IMR-90 (cell line): ENCODE measurements at regions not wholly inside any gene's neighbourhood (a gene's known extent, or its start where the extent isn't known, plus 50 kb on each side); places are given as distances from the start of the nearest gene placed in this dataset.

Experiments
- ATAC-seq: fragments of 200-7000 bp; cut with Tn5 transposase; 2 replicates; pipeline ENCODE4 v1.9.1; 2020; ENCODE audit warnings: low read depth, mild to moderate bottlenecking, moderate library complexity
- BruUV-seq: library from RNA; stranded (reverse); fragments of 400-500 nt; replicated peaks from 2 replicates; lab custom pipeline; 2021; lab: Mats Ljungman, UMichigan
- CTCF ChIA-PET: fragments of 300-600 bp; formaldehyde crosslinking; extraction: SDS; loops from one replicate; lab custom pipeline; 2021; ENCODE audit warnings: antibody characterized with exemption; lab: Yijun Ruan, JAX
- POLR2A ChIA-PET: fragments of 300-600 bp; sonication (Branson Sonifier 250); formaldehyde crosslinking; loops from one replicate; lab custom pipeline; 2022; ENCODE audit warnings: antibody characterized with exemption; ENCODE audit not compliant: unreplicated experiment; lab: Charles Lee
- DNase-seq: peaks from one replicate; pipeline ENCODE4 v3.0.0; 2013
- H2AFZ ChIP-seq: replicated peaks from 2 replicates; pipeline ENCODE3; 2013; ENCODE audit warnings: low read length, mild to moderate bottlenecking; ENCODE audit not compliant: poor library complexity
- H2AK5ac ChIP-seq: 2 replicates; pipeline ENCODE4 v1.6.1; 2013; ENCODE audit warnings: low read depth, low read length, inconsistent platforms
- H2AK9ac ChIP-seq: replicated peaks from 2 replicates; pipeline ENCODE3; 2013; ENCODE audit warnings: mild to moderate bottlenecking, low read depth, low read length, moderate library complexity; ENCODE audit not compliant: poor library complexity
- H2BK120ac ChIP-seq: 2 replicates; pipeline ENCODE4 v1.6.1; 2013; ENCODE audit warnings: low read depth, low read length, inconsistent platforms
- H2BK15ac ChIP-seq: 3 replicates; pipeline ENCODE4 v1.6.1; 2013; ENCODE audit warnings: low read depth, low read length, inconsistent platforms
- H2BK20ac ChIP-seq: 2 replicates; pipeline ENCODE4 v1.6.1; 2013; ENCODE audit warnings: low read depth, mild to moderate bottlenecking, inconsistent platforms, low read length, moderate library complexity
- H2BK5ac ChIP-seq: 2 replicates; pipeline ENCODE4 v1.6.1; 2013; ENCODE audit warnings: mild to moderate bottlenecking, low read depth, low read length, inconsistent platforms; ENCODE audit not compliant: poor library complexity, severe bottlenecking
- H3K14ac ChIP-seq: replicated peaks from 2 replicates; pipeline ENCODE4 v1.6.1; 2013; ENCODE audit warnings: low read depth, low read length, inconsistent platforms
- H3K18ac ChIP-seq: 2 replicates; pipeline ENCODE4 v1.6.1; 2013; ENCODE audit warnings: low read depth, low read length, control low read depth
- H3K23ac ChIP-seq: 2 replicates; pipeline ENCODE4 v1.6.1; 2013; ENCODE audit warnings: low read depth, low read length, inconsistent platforms
- H3K27ac ChIP-seq: 2 replicates; pipeline ENCODE4 v1.5.1; 2013; ENCODE audit warnings: mild to moderate bottlenecking, control low read depth, low read length; ENCODE audit not compliant: insufficient read depth
- H3K27me3 ChIP-seq: 2 replicates; pipeline ENCODE4 v1.6.1; 2013; ENCODE audit warnings: low read length; ENCODE audit not compliant: control insufficient read depth, insufficient read depth
- H3K36me3 ChIP-seq: 2 replicates; pipeline ENCODE4 v1.6.1; 2013; ENCODE audit warnings: low read length, mixed read lengths; ENCODE audit not compliant: control insufficient read depth, insufficient read depth
- H3K4ac ChIP-seq: 2 replicates; pipeline ENCODE4 v1.6.1; 2013; ENCODE audit warnings: low read depth, low read length, inconsistent platforms
- H3K4me1 ChIP-seq: 2 replicates; pipeline ENCODE4 v1.6.1; 2013; ENCODE audit warnings: low read length, mixed read lengths; ENCODE audit not compliant: control insufficient read depth, insufficient read depth
- H3K4me2 ChIP-seq: 2 replicates; pipeline ENCODE4 v1.6.1; 2013; ENCODE audit warnings: low read depth, mild to moderate bottlenecking, control low read depth, low read length, moderate library complexity
- H3K4me3 ChIP-seq: 2 replicates; pipeline ENCODE4 v1.5.1; 2013; ENCODE audit warnings: low read depth, mild to moderate bottlenecking, control low read depth, low read length, moderate library complexity; ENCODE audit not compliant: insufficient read depth
- H3K56ac ChIP-seq: 2 replicates; pipeline ENCODE4 v1.6.1; 2013; ENCODE audit warnings: low read length, inconsistent platforms; ENCODE audit not compliant: insufficient read depth; ENCODE audit errors: extremely low read depth
- H3K79me1 ChIP-seq, 2 experiments: 2 replicates each; pipeline ENCODE4 v1.6.1; 2013; ENCODE audit warnings: low read length in 2 of 2, inconsistent platforms in 1 of 2, low read depth in 1 of 2
- H3K9ac ChIP-seq: 2 replicates; pipeline ENCODE4 v1.6.1; 2013; ENCODE audit warnings: low read depth, low read length, control low read depth
- H3K9me1 ChIP-seq: 2 replicates; pipeline ENCODE4 v1.6.1; 2013; ENCODE audit warnings: low read length, inconsistent platforms; ENCODE audit not compliant: insufficient read depth
- H3K9me3 ChIP-seq: 2 replicates; pipeline ENCODE4 v1.6.1; 2013; ENCODE audit warnings: low read length; ENCODE audit not compliant: control insufficient read depth, insufficient read depth
- H4K20me1 ChIP-seq: 2 replicates; pipeline ENCODE4 v1.6.1; 2013; ENCODE audit warnings: low read length, inconsistent platforms; ENCODE audit not compliant: insufficient read depth
- H4K5ac ChIP-seq: 2 replicates; pipeline ENCODE4 v1.6.1; 2013; ENCODE audit warnings: mild to moderate bottlenecking, low read depth, low read length, control low read depth
- H4K8ac ChIP-seq, 2 experiments: 2 replicates each; pipeline ENCODE4 v1.6.1; 2013; ENCODE audit warnings: low read depth in 2 of 2, low read length in 2 of 2, control low read depth in 1 of 2, inconsistent platforms in 1 of 2
- H4K91ac ChIP-seq: 2 replicates; pipeline ENCODE4 v1.6.1; 2013; ENCODE audit warnings: low read depth, low read length, inconsistent platforms; ENCODE audit not compliant: insufficient read depth
- BHLHE40 ChIP-seq: fragments of 150-350 bp; IDR thresholded peaks from 2 replicates; pipeline ENCODE4 v1.6.1; 2016; ENCODE audit warnings: mild to moderate bottlenecking, low read depth, low read length
- CEBPB ChIP-seq: IDR thresholded peaks from 2 replicates; pipeline ENCODE4 v1.6.1; 2012; ENCODE audit warnings: low read depth, low read length, improper control_type of control experiment
- CHD1 ChIP-seq: IDR thresholded peaks from 2 replicates; pipeline ENCODE4 v1.6.1; 2012; ENCODE audit warnings: low read depth, low read length, improper control_type of control experiment
- FOS ChIP-seq: fragments of 150-350 bp; IDR thresholded peaks from 2 replicates; pipeline ENCODE4 v1.6.1; 2016; ENCODE audit warnings: low read depth, low read length
- MAFK ChIP-seq: IDR thresholded peaks from 2 replicates; pipeline ENCODE4 v1.6.1; 2012; ENCODE audit warnings: low read depth, low read length, improper control_type of control experiment
- MAZ ChIP-seq: IDR thresholded peaks from 2 replicates; pipeline ENCODE4 v1.6.1; 2012; ENCODE audit warnings: low read depth, mild to moderate bottlenecking, low read length, improper control_type of control experiment, moderate library complexity, borderline replicate concordance
- MXI1 ChIP-seq: IDR thresholded peaks from 2 replicates; pipeline ENCODE4 v1.6.1; 2012; ENCODE audit warnings: low read depth, mild to moderate bottlenecking, low read length, moderate library complexity, borderline replicate concordance
- NFE2L2 ChIP-seq: fragments of 150-350 bp; IDR thresholded peaks from 2 replicates; pipeline ENCODE4 v1.6.1; 2016; ENCODE audit warnings: low read depth, mild to moderate bottlenecking, low read length
- POLR2A ChIP-seq: IDR thresholded peaks from 2 replicates; pipeline ENCODE4 v1.6.1; 2012; ENCODE audit warnings: mild to moderate bottlenecking, low read depth, low read length
- RAD21 ChIP-seq: IDR thresholded peaks from 2 replicates; pipeline ENCODE4 v1.6.1; 2012; ENCODE audit warnings: low read length, improper control_type of control experiment
- RCOR1 ChIP-seq: IDR thresholded peaks from 2 replicates; pipeline ENCODE4 v1.6.1; 2012; ENCODE audit warnings: mild to moderate bottlenecking, low read length, improper control_type of control experiment; ENCODE audit not compliant: insufficient replicate concordance
- SMC3 ChIP-seq: fragments of 150-350 bp; IDR thresholded peaks from 2 replicates; pipeline ENCODE4 v1.6.1; 2016; ENCODE audit warnings: low read depth, mild to moderate bottlenecking, antibody characterized with exemption, low read length, moderate library complexity
- dilution Hi-C: fragments of 300-500 bp; cut with HindIII; formaldehyde crosslinking; loops from one replicate; pipeline ENCODE4 v1.14.3; 2018; ENCODE audit warnings: low sequenced_read_pairs; ENCODE audit not compliant: unreplicated experiment
- in situ Hi-C: fragments of 300-500 bp; cut with MboI; formaldehyde crosslinking; loops from 3 replicates; pipeline ENCODE4 v1.14.3; 2019; ENCODE audit warnings: low sequenced_read_pairs, inconsistent platforms, mixed read lengths
- intact Hi-C: fragments of 100-400 bp; cut with micrococcal nuclease; formaldehyde crosslinking; loops from 2 replicates; pipeline ENCODE4 v1.10.0; 2022
- TF ChIP-seq, protein P1 (sequence below): conservative IDR thresholded peaks from 2 replicates; pipeline ENCODE4 v1.5.1; 2012; ENCODE audit warnings: mild to moderate bottlenecking, low read depth, low read length, improper control_type of control experiment
- TF ChIP-seq, protein P2 (sequence below): fragments of 150-350 bp; IDR thresholded peaks from 2 replicates; pipeline ENCODE4 v1.6.1; 2016; ENCODE audit warnings: low read depth, mild to moderate bottlenecking, low read length, moderate library complexity, borderline replicate concordance

DNA sequence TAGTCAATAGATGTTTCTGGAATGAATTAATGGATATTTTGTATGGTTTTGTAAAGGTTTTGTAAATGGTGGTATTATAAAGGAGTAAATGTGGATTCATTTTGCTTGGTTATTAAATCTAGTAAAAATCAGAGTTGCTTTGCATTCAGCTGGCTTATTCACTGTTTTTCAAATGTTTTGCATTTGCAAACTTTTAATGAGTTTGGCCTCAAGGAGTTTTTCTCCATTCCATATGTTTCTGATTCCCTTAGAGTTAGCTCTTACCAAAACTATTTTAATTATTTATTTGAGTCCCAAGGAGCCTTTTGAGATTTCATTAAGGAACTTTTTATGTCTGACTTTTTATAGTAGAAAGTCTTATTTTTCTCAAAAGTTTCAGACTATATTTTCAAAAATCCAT, 992.2 kb downstream of the DIPK2A start:
- no peak overlapping the region for H4K91ac ChIP-seq
- no peak overlapping the region for H2BK15ac ChIP-seq
- H3K79me1 ChIP-seq = no peaks in the 10 kb centered on the region
- no peaks in the 10 kb centered on the region for H3K27me3 ChIP-seq
- ATAC-seq (no peak), DNase-seq (no peak)
- H2AK5ac ChIP-seq = no peak overlapping the region
- no peak overlapping the region for H2AFZ ChIP-seq
- POLR2A ChIA-PET = no interaction called here
- no peak overlapping the region for H3K23ac ChIP-seq
- no peak overlapping the region for H2BK5ac ChIP-seq
- H3K18ac ChIP-seq = no peak overlapping the region
- H3K4me1 ChIP-seq = no peaks in the 10 kb centered on the region
- H2BK20ac ChIP-seq = no peak overlapping the region
- intact Hi-C loops (no loop called here), in situ Hi-C loops (no loop called here), dilution Hi-C loops (no loop called here)
- no peak overlapping the region for H3K27ac ChIP-seq
- no peak overlapping the region for H4K5ac ChIP-seq
- no peaks in the 10 kb centered on the region for H3K9me1 ChIP-seq
- no peak overlapping the region for H2BK120ac ChIP-seq
- H3K4me2 ChIP-seq = no peak overlapping the region
- H3K9ac ChIP-seq = no peak overlapping the region
- no peak overlapping the region for H3K4ac ChIP-seq
- TF ChIP-seq MAFK (no peak), POLR2A (no peak), RAD21 (no peak), CHD1 (no peak), MXI1 (no peak), SMC3 (no peak), RCOR1 (no peak), BHLHE40 (no peak), MAZ (no peak), FOS (no peak), NFE2L2 (no peak), CEBPB (no peak)
- TF ChIP-seq, protein P1, sequence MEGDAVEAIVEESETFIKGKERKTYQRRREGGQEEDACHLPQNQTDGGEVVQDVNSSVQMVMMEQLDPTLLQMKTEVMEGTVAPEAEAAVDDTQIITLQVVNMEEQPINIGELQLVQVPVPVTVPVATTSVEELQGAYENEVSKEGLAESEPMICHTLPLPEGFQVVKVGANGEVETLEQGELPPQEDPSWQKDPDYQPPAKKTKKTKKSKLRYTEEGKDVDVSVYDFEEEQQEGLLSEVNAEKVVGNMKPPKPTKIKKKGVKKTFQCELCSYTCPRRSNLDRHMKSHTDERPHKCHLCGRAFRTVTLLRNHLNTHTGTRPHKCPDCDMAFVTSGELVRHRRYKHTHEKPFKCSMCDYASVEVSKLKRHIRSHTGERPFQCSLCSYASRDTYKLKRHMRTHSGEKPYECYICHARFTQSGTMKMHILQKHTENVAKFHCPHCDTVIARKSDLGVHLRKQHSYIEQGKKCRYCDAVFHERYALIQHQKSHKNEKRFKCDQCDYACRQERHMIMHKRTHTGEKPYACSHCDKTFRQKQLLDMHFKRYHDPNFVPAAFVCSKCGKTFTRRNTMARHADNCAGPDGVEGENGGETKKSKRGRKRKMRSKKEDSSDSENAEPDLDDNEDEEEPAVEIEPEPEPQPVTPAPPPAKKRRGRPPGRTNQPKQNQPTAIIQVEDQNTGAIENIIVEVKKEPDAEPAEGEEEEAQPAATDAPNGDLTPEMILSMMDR = no peak
- TF ChIP-seq, protein P2, sequence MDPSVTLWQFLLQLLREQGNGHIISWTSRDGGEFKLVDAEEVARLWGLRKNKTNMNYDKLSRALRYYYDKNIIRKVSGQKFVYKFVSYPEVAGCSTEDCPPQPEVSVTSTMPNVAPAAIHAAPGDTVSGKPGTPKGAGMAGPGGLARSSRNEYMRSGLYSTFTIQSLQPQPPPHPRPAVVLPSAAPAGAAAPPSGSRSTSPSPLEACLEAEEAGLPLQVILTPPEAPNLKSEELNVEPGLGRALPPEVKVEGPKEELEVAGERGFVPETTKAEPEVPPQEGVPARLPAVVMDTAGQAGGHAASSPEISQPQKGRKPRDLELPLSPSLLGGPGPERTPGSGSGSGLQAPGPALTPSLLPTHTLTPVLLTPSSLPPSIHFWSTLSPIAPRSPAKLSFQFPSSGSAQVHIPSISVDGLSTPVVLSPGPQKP = no peak
- H3K9me3 ChIP-seq = no peaks in the 10 kb centered on the region
- H2AK9ac ChIP-seq = no peak overlapping the region
- H3K4me3 ChIP-seq = no peak overlapping the region
- CTCF ChIA-PET = no interaction called here
- H4K8ac ChIP-seq = no peak overlapping the region
- H3K56ac ChIP-seq = no peak overlapping the region
- no peaks in the 10 kb centered on the region for H4K20me1 ChIP-seq
- H3K36me3 ChIP-seq = no peaks in the 10 kb centered on the region
- BruUV-seq = no TSS peak
- no peak overlapping the region for H3K14ac ChIP-seq
